H1 (cell line): ENCODE measurements at regions not wholly inside any gene's neighbourhood (a gene's known extent, or its start where the extent isn't known, plus 50 kb on each side); places are given as distances from the start of the nearest gene placed in this dataset.

Experiments used
- BRCA1 ChIP-seq: IDR thresholded peaks from 2 replicates; pipeline ENCODE4 v1.6.1; 2012; ENCODE audit warnings: low read depth, low read length, improper control_type of control experiment
- JUN ChIP-seq: IDR thresholded peaks from 2 replicates; pipeline ENCODE4 v1.6.1; 2011; ENCODE audit warnings: low read depth, mild to moderate bottlenecking, improper control_type of control experiment, low read length
- NRF1 ChIP-seq: IDR thresholded peaks from 2 replicates; pipeline ENCODE4 v1.6.1; 2011; ENCODE audit warnings: mild to moderate bottlenecking, low read depth, low read length, improper control_type of control experiment
- POLR2A ChIP-seq, 2 experiments: IDR thresholded peaks; 1 replicate in 1 of 2; 2 replicates in 1 of 2; pipeline ENCODE4 v1.6.1; 2011; ENCODE audit warnings: low read depth in 2 of 2, low read length in 2 of 2, mild to moderate bottlenecking in 2 of 2; ENCODE audit errors: control extremely low read depth in 1 of 2
- TF ChIP-seq, protein P1 (sequence below), 3 experiments: IDR thresholded peaks; 1 replicate in 2 of 3; 2 replicates in 1 of 3; pipeline versions ENCODE4 v1.5.1 to v1.6.1; 2011; ENCODE audit warnings: low read length in 3 of 3, mild to moderate bottlenecking in 3 of 3, inconsistent platforms in 2 of 3, low read depth in 1 of 3, moderate library complexity in 1 of 3; ENCODE audit not compliant: insufficient read depth in 1 of 3; ENCODE audit errors: control extremely low read depth in 1 of 3

DNA sequence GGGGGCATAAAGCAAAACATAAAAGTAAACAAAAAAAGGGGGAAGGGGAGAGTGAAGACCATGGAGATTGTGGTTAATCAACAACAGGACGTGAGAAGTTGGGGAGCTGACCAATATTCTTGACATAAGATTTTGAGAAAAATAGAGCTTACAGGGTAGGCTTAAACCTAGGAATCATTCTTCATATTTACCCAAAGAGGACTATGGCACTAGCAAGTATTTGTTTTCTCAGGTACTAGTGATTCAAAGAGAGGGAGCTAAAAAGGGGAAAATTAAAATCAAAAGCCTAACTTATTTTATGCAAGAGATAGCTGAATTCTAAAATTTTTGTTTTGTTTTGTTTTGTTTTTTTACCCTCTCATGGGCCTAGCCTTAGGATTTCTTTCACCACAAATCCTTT, 427.5 kb downstream of the PIK3R1 start:
- TF ChIP-seq POLR2A (IDR thresholded peaks at IDR 0.05; ENCODE audit: control extremely low read depth in 1 of 2, low read depth in 2 of 2, low read length in 2 of 2) (no peak), NRF1 (no peak), BRCA1 (no peak), JUN (no peak)
- TF ChIP-seq, protein P1, sequence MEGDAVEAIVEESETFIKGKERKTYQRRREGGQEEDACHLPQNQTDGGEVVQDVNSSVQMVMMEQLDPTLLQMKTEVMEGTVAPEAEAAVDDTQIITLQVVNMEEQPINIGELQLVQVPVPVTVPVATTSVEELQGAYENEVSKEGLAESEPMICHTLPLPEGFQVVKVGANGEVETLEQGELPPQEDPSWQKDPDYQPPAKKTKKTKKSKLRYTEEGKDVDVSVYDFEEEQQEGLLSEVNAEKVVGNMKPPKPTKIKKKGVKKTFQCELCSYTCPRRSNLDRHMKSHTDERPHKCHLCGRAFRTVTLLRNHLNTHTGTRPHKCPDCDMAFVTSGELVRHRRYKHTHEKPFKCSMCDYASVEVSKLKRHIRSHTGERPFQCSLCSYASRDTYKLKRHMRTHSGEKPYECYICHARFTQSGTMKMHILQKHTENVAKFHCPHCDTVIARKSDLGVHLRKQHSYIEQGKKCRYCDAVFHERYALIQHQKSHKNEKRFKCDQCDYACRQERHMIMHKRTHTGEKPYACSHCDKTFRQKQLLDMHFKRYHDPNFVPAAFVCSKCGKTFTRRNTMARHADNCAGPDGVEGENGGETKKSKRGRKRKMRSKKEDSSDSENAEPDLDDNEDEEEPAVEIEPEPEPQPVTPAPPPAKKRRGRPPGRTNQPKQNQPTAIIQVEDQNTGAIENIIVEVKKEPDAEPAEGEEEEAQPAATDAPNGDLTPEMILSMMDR (IDR thresholded peaks at IDR 0.05; ENCODE audit: control extremely low read depth in 1 of 3, insufficient read depth in 1 of 3, low read depth in 1 of 3, low read length in 3 of 3): no peak
